Osteoblast (primary cell): ENCODE measurements at regions not wholly inside any gene's neighbourhood (a gene's known extent, or its start where the extent isn't known, plus 50 kb on each side); places are given as distances from the start of the nearest gene placed in this dataset.

ENCODE experiments used
- DNase-seq: peaks from one replicate; pipeline ENCODE4 v3.0.0; 2011; ENCODE audit warnings: low spot score, mixed read lengths; ENCODE audit not compliant: insufficient read length; ENCODE audit errors: missing footprints
- H2AFZ ChIP-seq: 2 replicates; pipeline ENCODE4 v1.6.0; 2011; ENCODE audit warnings: mild to moderate bottlenecking, low read length
- H3K27ac ChIP-seq: 2 replicates; pipeline ENCODE4 v1.5.1; 2011; ENCODE audit warnings: mild to moderate bottlenecking, low read depth, low read length, moderate library complexity
- H3K27me3 ChIP-seq: 2 replicates; pipeline ENCODE4 v1.6.0; 2012; ENCODE audit warnings: mild to moderate bottlenecking, control low read depth, inconsistent platforms, low read length, moderate library complexity; ENCODE audit not compliant: insufficient read depth
- H3K36me3 ChIP-seq: 2 replicates; pipeline ENCODE4 v1.5.1; 2011; ENCODE audit warnings: mild to moderate bottlenecking, low read length, control low read depth, moderate library complexity; ENCODE audit not compliant: insufficient read depth
- H3K4me1 ChIP-seq: 2 replicates; pipeline ENCODE4 v1.5.1; 2011; ENCODE audit warnings: mild to moderate bottlenecking, low read length, control low read depth, moderate library complexity; ENCODE audit not compliant: insufficient read depth
- H3K4me2 ChIP-seq: 2 replicates; pipeline ENCODE4 v1.6.0; 2011; ENCODE audit warnings: mild to moderate bottlenecking, low read length; ENCODE audit not compliant: insufficient read depth
- H3K4me3 ChIP-seq: fragments of 200-600 bp; sonication (generic); 3 replicates; pipeline ENCODE4 v1.5.1; 2012; ENCODE audit warnings: mild to moderate bottlenecking, low read length, inconsistent platforms; ENCODE audit not compliant: insufficient read depth
- H3K79me2 ChIP-seq: 2 replicates; pipeline ENCODE4 v1.6.0; 2012; ENCODE audit warnings: mild to moderate bottlenecking, low read length, control low read depth, inconsistent platforms; ENCODE audit not compliant: insufficient read depth
- H3K9me3 ChIP-seq: 2 replicates; pipeline ENCODE4 v1.5.1; 2011; ENCODE audit warnings: low read depth, low read length, control low read depth
- H4K20me1 ChIP-seq: 2 replicates; pipeline ENCODE4 v1.6.0; 2012; ENCODE audit warnings: mild to moderate bottlenecking, low read length, control low read depth; ENCODE audit not compliant: insufficient read depth
- CTCF ChIP-seq: IDR thresholded peaks from 2 replicates; pipeline ENCODE4 v1.5.1; 2011; ENCODE audit warnings: mild to moderate bottlenecking, low read depth, low read length, moderate library complexity; ENCODE audit errors: extremely low read depth

GRCh38 chrX:20495575-20495974 is 228.9 kb upstream of the RPS6KA3 start:
- H3K79me2 ChIP-seq, result no peaks in the 10 kb centered on the region
- no peaks in the 10 kb centered on the region for H3K27me3 ChIP-seq
- no peak overlapping the region for H3K27ac ChIP-seq
- H3K9me3 ChIP-seq, result no peaks in the 10 kb centered on the region
- DNase-seq, result no peak
- H2AFZ ChIP-seq, result no peak overlapping the region
- no peak overlapping the region for H3K4me2 ChIP-seq
- H3K36me3 ChIP-seq, result no peaks in the 10 kb centered on the region
- no peak overlapping the region for H3K4me3 ChIP-seq
- H3K4me1 ChIP-seq, result peaks cover 4% of the 10 kb centered on the region
- no peaks in the 10 kb centered on the region for H4K20me1 ChIP-seq
- TF ChIP-seq CTCF, result no peak

GRCh38 chrX:20488473-20488872 is 221.8 kb upstream of the RPS6KA3 start:
- DNase-seq, result no peak
- Histone ChIP-seq H4K20me1 (no peaks in the 10 kb centered on the region), H2AFZ (no peak overlapping the region), H3K9me3 (no peaks in the 10 kb centered on the region), H3K4me3 (no peak overlapping the region), H3K36me3 (no peaks in the 10 kb centered on the region), H3K27me3 (no peaks in the 10 kb centered on the region), H3K79me2 (no peaks in the 10 kb centered on the region), H3K4me1 (peaks cover 3% of the 10 kb centered on the region), H3K4me2 (no peak overlapping the region), H3K27ac (no peak overlapping the region)
- no peak for TF ChIP-seq CTCF

GRCh38 chrX:20487227-20487626 is 220.5 kb upstream of the RPS6KA3 start:
- no peaks in the 10 kb centered on the region for H3K36me3 ChIP-seq
- peak overlapping the region; percentile 15 for H3K27ac ChIP-seq
- H3K79me2 ChIP-seq, result no peaks in the 10 kb centered on the region
- H3K4me3 ChIP-seq, result no peak overlapping the region
- DNase-seq, result peak; percentile 48
- TF ChIP-seq CTCF, result no peak
- H3K4me1 ChIP-seq, result peaks cover 3% of the 10 kb centered on the region
- no peaks in the 10 kb centered on the region for H3K9me3 ChIP-seq
- H3K4me2 ChIP-seq, result no peak overlapping the region
- no peak overlapping the region for H2AFZ ChIP-seq
- H4K20me1 ChIP-seq, result no peaks in the 10 kb centered on the region
- no peaks in the 10 kb centered on the region for H3K27me3 ChIP-seq

- DNase-seq, result no peak
- Histone ChIP-seq H3K36me3 (no peaks in the 10 kb centered on the region), H4K20me1 (no peaks in the 10 kb centered on the region), H3K4me3 (no peak overlapping the region), H3K27ac (no peak overlapping the region), H3K4me1 (no peaks in the 10 kb centered on the region), H3K27me3 (no peaks in the 10 kb centered on the region), H2AFZ (no peak overlapping the region), H3K79me2 (no peaks in the 10 kb centered on the region), H3K9me3 (no peaks in the 10 kb centered on the region), H3K4me2 (no peak overlapping the region)
- no peak for TF ChIP-seq CTCF
Observed at GRCh38 chrX:20481632-20482031, 214.9 kb upstream of the RPS6KA3 start.
